ENCODE measurements at regions not wholly inside any gene's neighbourhood (a gene's known extent, or its start where the extent isn't known, plus 50 kb on each side); places are given as distances from the start of the nearest gene placed in this dataset.

DNA sequence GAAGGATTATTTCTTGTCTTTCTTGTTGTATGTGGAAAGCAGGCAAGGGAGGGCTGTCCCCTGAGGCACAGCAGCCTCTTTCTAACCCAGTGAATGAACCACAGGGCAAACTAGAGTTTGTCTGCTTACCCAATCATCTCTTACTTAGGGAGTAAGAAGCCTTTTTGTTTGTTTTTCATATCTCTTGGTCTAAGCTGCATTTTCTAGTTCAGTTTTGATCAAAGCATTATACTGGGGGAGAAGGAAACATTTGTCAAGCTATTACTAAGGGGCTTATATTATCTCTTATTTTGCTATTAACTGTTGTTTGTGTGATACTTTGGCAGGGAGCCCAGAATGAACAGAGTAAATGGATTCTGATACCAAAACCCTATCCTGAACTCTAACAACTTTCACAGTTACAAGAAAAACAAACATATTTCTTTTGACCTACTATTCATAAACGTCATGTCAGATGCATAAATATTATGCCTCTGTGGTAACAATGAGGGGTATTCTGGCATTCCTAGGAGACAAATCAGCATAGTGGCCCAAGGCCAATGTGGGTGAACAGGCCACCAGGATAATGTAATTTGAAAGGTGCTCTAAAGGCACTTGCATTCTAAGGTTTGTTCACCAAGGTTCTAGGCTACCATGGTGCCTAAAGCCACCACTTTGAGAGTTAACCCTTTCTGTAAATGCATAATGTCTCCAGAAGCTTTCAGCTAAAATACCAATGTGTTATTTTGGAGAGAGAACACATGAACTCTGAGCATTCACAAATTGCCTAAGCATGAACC, 271.6 kb upstream of the ZPLD1 start:
- DNase-seq, result no peak

DNA sequence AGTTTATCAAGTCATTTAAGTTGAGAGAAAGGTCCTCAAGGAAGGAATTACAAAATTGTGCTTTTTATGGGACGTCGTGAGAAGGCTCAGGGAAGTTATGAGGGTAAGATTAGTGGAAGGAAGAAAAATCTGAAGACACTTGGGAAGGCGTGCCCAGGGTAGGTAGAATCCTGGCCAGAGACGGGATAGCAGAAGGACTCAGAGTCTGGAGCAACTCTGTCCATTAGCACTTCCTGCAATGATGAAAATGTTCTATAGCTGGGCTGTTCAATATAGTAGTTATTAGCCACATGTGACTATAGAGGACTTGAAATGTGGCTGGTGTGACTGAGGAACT, 271.0 kb upstream of the ZPLD1 start:
- no peak for DNase-seq

DNA sequence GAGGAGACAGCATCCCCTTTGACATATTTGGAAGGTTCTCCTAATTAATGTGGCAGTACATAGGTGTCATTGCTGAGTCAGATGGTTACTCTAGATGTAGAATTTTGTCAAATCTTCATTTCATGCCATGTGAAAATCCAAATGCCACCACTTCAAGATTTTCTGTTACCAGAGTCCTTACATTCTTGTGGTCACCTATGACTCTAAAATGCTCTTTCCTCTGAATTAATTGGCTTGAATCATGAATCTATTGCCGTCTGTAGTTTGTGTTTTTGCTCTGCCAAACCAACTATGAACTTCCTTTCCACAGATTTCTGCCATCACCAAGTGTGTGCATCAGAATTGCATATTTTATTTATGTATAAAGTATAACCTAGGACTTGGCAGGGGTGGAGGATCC, 269.4 kb upstream of the ZPLD1 start:
- no peak for DNase-seq

DNA sequence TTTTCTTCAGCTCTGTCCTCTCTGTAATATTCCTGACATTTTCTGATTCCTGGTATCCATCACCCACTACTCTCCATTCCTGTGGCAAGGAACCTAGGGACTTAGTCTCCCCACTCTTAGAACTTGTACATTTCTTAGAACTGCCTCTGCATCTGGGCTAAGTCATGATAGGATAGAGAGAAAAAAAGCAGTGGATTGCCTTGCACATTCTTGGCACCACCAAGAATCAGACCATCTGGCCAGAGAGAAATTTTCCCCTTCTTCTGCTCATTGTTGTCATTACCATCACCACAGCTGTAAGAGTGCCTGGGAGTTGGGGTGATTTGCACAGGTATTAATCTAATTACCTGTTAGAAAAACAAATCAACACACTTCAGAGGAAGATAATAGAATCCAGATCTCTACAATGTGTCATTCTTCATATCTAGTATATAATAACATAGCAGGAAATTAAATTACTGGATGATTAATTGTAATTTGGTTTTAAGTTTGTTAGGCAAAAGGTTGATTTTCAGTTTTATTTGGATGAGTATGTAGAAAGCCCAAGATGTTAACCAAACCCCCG, 264.8 kb upstream of the ZPLD1 start:
- DNase-seq, result no peak

DNA sequence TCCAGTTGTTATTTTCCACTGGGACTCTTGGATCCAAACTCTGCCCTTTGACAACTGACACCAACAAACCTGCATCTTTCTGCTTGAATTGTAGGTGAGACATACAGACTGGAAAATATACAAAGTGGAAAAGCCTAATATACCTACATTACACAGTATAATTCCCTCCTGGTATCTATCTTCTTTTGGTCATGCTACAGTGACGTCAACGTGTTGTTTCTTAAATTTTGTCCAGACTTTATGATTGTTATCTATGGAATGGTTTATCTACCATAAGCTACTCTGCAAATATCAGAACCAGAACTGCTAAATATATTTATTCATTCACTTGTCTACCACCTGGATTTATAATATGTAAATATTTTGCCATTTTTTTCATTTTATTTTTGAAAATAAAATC, 264.3 kb upstream of the ZPLD1 start:
- DNase-seq, result no peak

DNA sequence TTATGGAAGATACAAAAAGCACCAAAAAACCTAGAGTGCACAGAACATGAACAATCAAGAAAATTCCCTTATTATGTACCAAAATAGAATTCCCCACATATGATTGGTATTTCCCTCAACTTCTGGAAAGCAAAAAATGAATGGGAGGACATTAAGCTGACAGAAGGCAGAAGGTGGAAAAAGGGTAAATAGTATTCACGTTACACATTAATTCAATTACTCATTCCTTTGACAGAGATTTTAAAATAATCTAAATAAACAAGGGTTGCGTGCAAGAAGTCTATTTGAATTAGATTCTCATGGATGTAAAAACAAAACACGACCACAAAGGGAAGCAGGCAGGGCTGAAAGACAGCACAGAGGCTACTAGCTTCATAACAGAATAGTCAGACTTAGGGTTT, 260.5 kb upstream of the ZPLD1 start:
- DNase-seq, result no peak

DNA sequence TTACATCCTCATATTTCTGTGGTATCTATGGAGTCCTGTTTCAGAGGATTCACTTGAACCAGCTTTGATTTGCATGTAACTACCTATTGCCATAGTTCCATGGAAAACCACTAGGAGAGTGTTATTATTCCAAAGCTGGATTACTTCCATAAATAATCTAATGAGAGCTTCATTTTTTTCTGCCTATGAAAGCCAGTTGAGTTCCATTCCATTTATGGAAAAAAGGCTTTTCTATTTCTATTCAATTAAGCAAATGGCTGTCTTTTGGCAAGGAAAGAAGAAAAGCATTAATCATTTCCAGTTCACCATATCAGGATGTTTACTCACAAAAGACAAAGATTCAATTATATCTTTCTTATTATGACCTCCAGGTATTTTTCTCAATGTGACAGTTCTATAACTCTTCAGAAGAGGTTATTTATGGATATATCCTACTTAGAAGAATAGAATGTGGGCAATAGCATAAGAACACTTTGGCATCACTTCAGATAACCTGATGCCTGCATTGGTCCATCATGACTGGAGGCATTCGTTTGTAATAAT, 259.9 kb upstream of the ZPLD1 start:
- no peak for DNase-seq

DNA sequence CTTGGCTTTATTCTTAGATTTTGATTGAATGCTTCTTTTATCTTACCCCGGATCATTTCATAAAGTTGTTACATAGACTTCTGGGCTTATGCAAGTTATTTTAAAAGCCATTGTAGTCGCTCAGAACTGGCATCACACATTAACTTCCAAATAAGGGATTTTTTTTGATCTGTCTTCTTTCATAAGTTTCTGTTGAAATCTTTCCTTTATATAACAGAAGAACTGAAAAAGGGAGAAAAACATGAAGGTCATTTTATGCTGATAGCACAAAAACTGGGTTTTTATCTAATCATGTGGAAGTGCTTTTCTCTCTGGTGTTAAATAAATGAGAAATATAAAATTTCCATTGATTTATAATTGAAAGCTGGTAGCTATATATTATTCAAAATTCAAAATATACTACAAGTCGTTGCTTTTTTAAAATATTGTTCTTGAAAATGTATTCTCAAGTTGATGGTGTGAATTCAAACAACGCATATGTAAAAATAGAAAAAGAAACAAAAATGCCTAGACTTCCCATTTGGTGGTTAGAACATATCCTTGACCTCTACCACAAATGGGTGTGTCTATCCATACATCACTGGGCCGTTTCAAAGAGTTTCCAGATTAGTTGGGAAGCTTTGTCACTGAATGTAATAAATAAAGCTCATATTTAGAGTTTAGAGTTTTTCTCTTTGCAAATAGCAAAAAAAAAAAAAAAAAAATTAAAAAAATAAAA, 258.3 kb upstream of the ZPLD1 start:
- no peak for DNase-seq

DNA sequence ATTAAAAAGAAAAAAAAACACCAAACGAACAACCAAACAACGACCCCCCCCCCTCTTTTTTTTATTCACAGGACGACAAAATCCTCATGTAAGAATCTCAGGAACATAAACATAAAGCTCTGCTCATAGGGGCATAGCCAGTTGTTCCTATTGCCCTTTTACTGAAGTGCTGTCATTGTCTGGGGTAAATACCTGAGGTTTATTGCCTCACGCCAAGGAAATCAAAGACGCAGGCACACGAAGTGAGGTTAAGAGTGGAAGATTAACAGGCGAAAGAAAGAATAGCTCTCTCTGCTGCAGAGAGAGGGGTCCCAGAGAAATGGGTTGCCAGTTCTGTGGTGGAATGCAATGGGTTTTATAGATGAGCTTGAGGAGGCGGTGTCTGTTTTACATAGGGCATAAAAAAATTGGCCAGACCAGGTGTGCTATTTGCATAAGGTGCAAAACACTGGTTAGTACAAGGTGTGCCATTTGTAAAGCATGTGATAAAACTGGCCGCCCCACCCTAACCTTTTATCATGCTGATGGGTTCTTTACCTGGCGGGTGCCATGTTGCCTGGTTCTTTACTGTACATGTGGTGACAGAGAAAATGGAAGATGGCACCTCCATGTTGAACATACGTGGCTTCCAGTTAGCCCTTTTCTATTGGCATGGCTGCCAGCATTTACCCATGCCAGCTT, 257.6 kb upstream of the ZPLD1 start:
- no peak for DNase-seq

DNA sequence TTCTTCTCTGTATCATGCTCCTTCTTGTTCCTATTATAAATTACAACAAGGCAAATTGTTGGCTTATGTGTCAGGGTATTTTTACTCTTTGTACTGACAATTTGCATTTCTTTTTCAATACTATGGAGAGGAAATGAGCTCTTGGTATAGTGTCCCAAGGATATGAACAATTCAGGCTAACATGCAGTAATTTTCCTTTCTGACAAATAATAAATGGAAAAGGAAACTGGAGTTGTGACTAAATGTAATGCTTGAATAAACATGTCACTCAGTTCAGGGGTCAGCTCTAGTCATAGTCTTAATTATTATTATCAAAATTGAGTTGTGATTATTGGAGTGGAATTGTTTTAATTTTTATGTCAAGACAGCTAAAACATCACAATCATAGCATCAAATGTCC, 256.0 kb upstream of the ZPLD1 start:
- no peak for DNase-seq

DNA sequence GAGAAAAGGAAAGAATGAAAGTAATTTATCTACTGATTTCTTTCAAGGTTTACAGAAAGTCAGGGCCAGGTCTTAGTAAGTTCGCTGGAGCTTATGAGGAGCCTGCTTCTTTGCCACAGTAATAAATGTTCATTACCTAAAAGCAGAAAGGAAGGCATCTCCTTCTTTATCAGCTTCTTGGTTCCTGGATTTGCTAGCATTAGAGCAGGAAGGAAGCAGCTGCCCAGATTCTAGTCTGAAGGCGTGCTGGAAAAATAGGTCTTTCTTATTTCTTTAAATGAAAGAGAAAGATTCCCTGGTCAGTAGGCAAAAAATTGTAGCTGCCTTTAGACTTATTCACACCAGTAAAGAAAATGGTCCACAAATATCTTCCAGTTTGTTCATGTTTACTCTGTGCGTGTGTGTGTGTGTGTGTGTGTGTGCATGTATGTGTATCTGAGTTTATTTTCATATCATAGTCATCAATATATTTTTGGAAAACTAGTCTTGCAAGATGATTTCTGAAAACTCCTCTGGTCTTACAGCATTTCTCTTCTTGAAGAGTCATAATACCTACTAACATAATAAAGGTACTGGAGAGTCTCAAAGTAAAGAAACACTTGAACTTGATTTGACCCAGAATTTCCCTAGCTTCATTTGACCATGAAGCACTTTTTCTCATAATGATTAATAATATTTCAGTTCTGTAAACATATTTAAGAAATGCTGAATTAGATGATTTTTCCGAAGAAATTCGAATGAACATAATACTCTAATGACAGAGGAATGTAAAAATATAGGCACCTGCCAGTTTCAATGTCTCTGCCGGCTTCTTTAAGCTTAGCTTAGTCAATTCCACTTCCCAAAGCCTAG, 255.3 kb upstream of the ZPLD1 start:
- no peak for DNase-seq

DNA sequence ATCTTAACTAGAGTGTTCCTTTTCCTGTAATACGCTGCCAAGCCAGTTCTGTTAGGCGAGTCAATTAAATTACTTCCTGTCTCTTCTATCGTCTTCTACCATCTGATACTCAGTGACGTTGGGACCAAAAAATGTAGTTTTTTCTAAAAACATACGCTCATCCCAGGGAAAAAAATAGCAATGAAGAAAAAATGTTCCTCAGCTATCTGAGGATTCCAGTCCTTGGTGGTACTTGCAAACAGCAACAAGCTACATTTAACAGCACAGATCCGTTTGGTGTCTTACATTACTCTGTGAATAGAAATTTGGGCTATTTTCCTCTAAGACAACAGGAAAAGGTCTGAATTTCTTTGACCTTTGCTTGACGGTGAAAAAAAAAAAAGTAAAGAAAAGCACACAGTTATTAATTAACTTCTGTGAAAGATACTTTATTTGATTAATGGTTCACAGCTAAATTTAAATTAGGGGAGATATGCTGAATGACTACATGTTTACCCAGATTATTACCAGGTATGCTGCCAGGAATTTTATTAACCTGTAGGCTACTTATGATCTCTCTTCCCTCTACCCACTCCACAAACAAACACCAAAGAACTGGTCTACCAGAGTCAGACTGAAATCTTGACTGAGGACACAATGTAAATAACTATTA, 254.4 kb upstream of the ZPLD1 start:
- DNase-seq, result no peak

DNA sequence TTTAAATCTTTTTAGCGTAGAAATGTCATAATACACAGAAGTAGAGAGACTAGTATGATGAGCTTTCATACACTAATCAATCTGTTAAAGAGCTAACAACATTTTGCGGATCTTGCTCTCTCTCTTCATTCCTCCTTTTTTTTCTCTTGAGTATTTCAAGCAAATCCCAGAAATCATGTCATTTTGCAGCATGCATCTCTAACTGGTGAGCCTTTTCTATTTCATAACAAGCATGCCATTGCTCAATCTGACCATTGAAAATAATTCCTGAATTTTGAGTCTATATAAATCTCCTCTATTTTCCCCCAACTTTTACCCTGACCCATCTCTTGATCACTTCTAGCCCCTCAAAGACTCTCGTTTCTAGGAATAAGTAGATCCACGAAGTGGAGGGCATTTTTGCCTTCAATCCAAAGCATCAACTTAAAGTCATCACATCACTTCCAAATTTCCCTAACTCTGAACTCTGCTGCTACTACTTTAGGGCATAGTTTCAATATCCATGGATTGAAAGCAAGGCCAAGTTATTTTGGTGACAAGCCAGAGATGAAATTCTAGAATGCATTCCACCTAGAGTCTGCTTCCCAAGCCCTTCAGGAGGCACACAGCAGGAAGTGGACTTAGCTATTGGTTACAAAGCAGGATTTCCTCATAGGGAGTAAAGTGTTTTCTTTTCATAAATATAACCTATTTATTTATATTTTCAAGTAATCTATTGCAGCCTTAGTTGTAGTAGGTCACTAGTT, 253.5 kb upstream of the ZPLD1 start:
- no peak for DNase-seq

DNA sequence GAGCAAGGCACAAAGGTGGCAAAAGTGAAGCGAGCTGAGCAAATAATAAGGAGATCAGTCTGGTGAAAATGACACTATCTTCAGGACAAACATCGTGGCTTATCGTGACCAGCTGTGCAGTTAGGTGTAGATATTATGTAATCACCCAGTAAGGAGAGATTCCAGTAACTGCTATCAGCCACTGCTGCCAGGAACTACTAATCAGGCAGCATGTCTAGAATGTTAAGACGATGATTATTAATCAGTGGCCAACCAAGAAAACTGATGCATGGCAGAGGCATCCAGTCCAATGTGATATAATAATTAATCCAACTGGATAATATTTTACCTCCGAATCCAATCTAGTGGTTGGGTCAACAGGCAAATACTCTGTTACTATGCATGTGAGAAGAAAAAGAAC, 252.7 kb upstream of the ZPLD1 start:
- DNase-seq, result no peak

DNA sequence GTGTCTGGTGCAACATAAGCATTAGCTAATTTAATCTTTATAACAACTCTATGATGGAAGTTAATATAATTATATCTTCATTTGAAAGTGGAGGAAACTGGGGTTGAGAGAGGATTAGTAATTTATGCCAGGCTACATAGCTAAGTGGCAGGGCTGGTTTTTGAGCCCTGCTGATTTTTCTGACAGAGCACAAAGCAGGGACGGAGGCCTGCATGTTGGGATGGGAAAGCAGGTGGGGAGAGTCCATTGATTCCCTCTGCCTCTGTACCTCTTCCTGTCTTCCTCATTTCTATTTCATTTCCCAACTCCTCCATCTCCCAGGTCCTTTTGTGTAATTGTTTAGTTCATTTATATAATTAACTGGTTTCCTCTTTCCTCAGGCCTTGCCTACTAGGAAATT, 251.6 kb upstream of the ZPLD1 start:
- DNase-seq, result no peak

DNA sequence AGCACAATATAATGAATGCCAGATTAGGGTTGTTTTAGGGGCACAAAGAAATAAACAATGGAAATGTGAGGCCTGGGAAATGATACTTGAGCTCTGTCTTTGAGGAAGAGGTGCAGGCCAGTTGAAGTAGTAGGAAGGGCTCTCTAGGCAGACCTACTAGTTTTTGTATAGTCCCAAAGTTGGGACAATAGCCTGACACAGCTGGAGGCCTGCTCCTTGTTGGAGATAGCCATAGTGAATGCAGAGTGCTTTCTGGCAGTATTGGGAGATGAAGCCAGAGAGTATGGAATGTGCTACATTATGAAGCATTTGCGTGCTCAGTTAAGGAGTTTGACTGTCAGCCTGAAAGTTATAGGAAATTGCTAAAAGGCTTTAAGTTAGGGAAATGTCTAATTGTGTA, 251.2 kb upstream of the ZPLD1 start:
- no peak for DNase-seq

DNA sequence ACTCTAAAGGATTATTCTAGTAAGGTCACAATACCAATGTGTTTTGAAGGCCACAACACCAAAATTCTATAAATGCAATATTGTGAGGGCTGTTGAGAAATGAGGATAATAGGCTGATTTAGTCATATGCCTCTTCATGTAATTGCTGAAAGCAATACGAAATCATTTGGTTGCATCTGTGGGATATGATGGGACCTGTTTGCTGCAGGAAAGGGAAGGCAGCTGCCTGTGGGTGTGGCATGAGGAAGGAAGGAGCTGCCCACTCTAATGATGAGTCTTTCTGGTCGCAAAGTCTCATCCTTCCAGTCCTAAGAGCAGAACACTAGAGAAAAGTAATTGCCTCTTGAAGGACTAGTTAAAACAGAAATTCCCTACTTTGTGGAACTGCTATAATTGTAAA, 245.3 kb upstream of the ZPLD1 start:
- no peak for DNase-seq

DNA sequence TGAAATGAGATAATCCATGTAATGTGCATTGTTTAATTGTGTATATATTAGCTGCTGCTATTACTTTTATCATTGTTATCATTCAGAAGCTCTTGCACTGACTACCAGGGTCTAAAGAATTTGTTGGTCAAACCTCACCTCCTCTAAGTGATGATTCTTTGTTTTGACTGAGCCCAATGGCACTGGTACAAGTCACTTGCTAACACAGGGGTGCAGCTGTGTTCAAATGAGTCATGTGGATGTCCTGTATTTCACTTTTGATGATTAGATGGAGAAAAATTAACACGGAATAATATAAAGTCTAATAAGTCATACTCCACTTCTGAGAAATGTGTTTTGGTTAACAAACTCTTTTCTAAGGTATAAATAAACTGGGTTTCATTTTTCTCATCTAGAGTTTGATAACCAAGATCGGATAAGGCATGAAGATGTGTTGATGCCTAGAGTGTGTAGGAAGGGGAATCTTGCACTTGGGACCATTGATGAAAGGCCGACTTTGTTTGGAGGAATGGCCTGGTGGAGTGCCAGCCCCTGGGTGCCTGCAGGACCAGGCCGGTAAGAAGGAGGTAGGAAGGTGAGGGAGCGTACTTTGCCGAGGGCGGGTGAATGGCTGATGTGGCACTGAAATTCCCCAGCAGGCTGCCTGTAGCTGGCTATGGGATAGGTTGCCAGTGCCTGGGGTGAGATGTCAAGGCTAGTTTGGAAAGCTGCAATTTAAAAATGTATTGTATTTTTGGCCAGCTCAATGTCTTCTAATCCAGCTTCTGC, 244.7 kb upstream of the ZPLD1 start:
- DNase-seq, result no peak

DNA sequence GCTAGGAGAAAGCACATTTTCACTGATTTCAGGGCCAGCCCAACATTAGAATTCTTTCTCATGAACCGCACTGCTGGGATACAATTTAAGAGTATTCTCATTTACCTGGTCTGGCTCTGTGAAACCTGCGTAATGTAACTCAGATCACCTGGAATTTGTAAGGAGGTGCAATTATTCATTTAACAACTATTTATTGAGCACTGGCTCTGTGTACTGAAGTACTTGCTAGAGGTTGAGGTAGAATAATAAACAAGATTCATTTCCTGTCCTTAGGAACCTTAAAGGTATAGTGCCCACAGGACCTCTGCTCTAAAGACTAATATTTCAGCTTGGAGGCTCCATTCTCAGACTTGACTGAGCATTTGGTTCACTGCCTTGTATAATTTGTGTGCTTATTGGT, 242.2 kb upstream of the ZPLD1 start:
- DNase-seq, result no peak

DNA sequence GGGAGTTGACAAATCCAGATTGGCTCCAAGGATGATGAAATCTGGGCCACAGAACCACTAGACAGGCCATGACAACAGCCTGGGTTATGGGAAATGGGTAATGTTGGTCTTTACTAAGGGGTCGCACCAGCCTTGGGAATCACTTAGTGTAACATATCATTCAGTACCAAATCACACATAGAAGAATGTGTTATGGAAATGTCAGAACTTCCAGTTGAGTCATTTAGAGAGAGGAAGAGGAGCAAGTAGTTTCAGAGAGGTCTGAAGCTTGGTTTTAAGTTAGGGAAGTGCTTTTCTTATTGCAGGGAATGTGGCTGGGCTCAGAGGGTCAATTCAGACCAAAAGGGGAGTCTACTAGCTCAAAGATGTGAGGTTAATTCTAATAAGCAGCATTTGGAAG, 241.6 kb upstream of the ZPLD1 start:
- DNase-seq, result no peak

DNA sequence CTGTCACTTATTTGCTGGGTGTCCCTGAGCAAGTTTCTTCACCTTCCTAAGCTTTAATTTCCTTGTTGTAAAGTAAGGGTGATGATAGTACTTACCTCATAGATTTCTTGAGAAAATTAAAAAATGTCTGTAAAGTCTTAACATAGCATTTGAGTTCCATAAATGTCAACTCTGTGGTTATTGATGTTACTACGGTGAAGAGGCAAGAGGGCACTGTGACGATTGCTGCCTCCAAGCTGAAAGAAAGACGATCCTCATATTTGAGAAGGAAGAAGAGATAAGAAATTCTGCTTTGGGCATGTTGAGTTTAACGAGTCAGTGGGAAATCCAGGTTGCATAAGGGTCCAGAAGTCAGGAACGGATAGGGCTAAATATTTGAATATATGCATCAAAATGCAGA, 240.8 kb upstream of the ZPLD1 start:
- DNase-seq, result no peak
